Endothelial cell of umbilical vein (primary cell): ENCODE measurements at regions not wholly inside any gene's neighbourhood (a gene's known extent, or its start where the extent isn't known, plus 50 kb on each side); places are given as distances from the start of the nearest gene placed in this dataset.

ENCODE experiments used
- BruUV-seq: library from RNA; stranded (reverse); fragments of 400-500 nt; replicated peaks from 2 replicates; lab custom pipeline; 2021; lab: Mats Ljungman, UMichigan
- CTCF ChIA-PET: fragments of 300-600, 350-600 bp; sonication (Branson Sonifier 250); formaldehyde crosslinking; loops from one replicate; lab custom pipeline; 2021; ENCODE audit warnings: antibody characterized with exemption, inconsistent platforms; lab: Charles Lee
- POLR2A ChIA-PET: fragments of 300-600, 350-600 bp; sonication (Branson Sonifier 250); formaldehyde crosslinking; loops from one replicate; lab custom pipeline; 2021; ENCODE audit warnings: antibody characterized with exemption, inconsistent platforms; lab: Charles Lee
- DNase-seq: peaks from one replicate; pipeline ENCODE4 v3.0.0-alpha.2; 2011; ENCODE audit warnings: low read depth, low spot score
- FAIRE-seq: peaks from 2 replicates; lab custom pipeline; 2011; peaks lifted over from hg19 to GRCh38; lab: Jason Lieb, UNC
- H2AFZ ChIP-seq: 2 replicates; pipeline ENCODE4 v1.6.0; 2012; ENCODE audit warnings: low read depth, low read length, control low read depth, inconsistent platforms
- H3K27ac ChIP-seq: 2 replicates; pipeline ENCODE4 v1.5.1; 2011; ENCODE audit warnings: low read depth, mild to moderate bottlenecking, control low read depth, low read length, moderate library complexity; ENCODE audit not compliant: insufficient read depth
- H3K27me3 ChIP-seq, 2 experiments: 2 replicates each; pipeline versions ENCODE4 v1.6.0 to v1.6.1; 2011; ENCODE audit warnings: low read length in 2 of 2, mixed read lengths in 1 of 2; ENCODE audit not compliant: control insufficient read depth in 2 of 2, insufficient read depth in 2 of 2
- H3K36me3 ChIP-seq, 2 experiments: 2 replicates in 1 of 2; 3 replicates in 1 of 2; pipeline ENCODE4 v1.5.1; 2011; ENCODE audit warnings: low read length in 2 of 2, mild to moderate bottlenecking in 1 of 2, moderate library complexity in 1 of 2; ENCODE audit not compliant: control insufficient read depth in 2 of 2, insufficient read depth in 2 of 2; ENCODE audit errors: extremely low read depth in 1 of 2
- H3K4me1 ChIP-seq: 3 replicates; pipeline ENCODE4 v1.5.1; 2011; ENCODE audit warnings: mild to moderate bottlenecking, low read length; ENCODE audit not compliant: control insufficient read depth, insufficient read depth; ENCODE audit errors: extremely low read depth
- H3K4me2 ChIP-seq: 2 replicates; pipeline ENCODE4 v1.6.1; 2011; ENCODE audit warnings: low read length, control low read depth, mixed read lengths; ENCODE audit not compliant: insufficient read depth
- H3K4me3 ChIP-seq, 3 experiments: fragments of 200-600 bp in 1 of 3; sonication (generic), shearing (Covaris generic) in 1 of 3; replicated peaks in 1 of 3; 2 replicates each; pipeline ENCODE4 v1.5.1; 2011 to 2016; ENCODE audit warnings: control low read depth in 3 of 3, low read length in 3 of 3, mild to moderate bottlenecking in 2 of 3, inconsistent platforms in 1 of 3, low read depth in 1 of 3, moderate library complexity in 1 of 3; ENCODE audit not compliant: insufficient read depth in 1 of 3
- H3K79me2 ChIP-seq: 2 replicates; pipeline ENCODE4 v1.6.0; 2012; ENCODE audit warnings: low read length, inconsistent platforms; ENCODE audit not compliant: control insufficient read depth, insufficient read depth
- H3K9ac ChIP-seq: replicated peaks from 2 replicates; pipeline ENCODE3; 2011; ENCODE audit warnings: low read length, control low read depth; ENCODE audit not compliant: insufficient read depth; ENCODE audit errors: extremely low read depth
- H3K9me1 ChIP-seq: replicated peaks from 3 replicates; pipeline ENCODE4 v1.6.0; 2011; ENCODE audit warnings: mild to moderate bottlenecking, low read length; ENCODE audit not compliant: control insufficient read depth, insufficient read depth; ENCODE audit errors: extremely low read depth
- H3K9me3 ChIP-seq: replicated peaks from 2 replicates; pipeline ENCODE4 v1.5.1; 2012; ENCODE audit warnings: low read length, inconsistent platforms; ENCODE audit not compliant: control insufficient read depth, insufficient read depth
- H4K20me1 ChIP-seq: replicated peaks from 2 replicates; pipeline ENCODE3; 2011; ENCODE audit warnings: mild to moderate bottlenecking, low read length; ENCODE audit not compliant: control insufficient read depth, insufficient read depth; ENCODE audit errors: extremely low read depth
- CTCF ChIP-seq, 2 donors: IDR thresholded peaks; 1 replicate in 1 of 2; 2 replicates in 1 of 2; pipeline ENCODE4 v1.5.1; 2011; ENCODE audit warnings: low read length in 2 of 2, mild to moderate bottlenecking in 2 of 2, moderate library complexity in 2 of 2, control low read depth in 1 of 2, inconsistent platforms in 1 of 2, low read depth in 1 of 2; ENCODE audit not compliant: insufficient read depth in 1 of 2; ENCODE audit errors: extremely low read depth in 1 of 2
- EZH2 ChIP-seq: IDR thresholded peaks from 2 replicates; pipeline ENCODE4 v1.6.1; 2012; ENCODE audit warnings: borderline replicate concordance, low read depth, mild to moderate bottlenecking, moderate library complexity, low read length, inconsistent platforms; ENCODE audit not compliant: severe bottlenecking
- FOS ChIP-seq: IDR thresholded peaks from 2 replicates; pipeline ENCODE4 v1.6.1; 2011; ENCODE audit warnings: mild to moderate bottlenecking, low read length, moderate library complexity, borderline replicate concordance; ENCODE audit not compliant: insufficient read depth
- MAX ChIP-seq: IDR thresholded peaks from 2 replicates; pipeline ENCODE4 v1.6.1; 2011; ENCODE audit not compliant: insufficient read depth, insufficient read length
- MYC ChIP-seq: IDR thresholded peaks from one replicate; pipeline ENCODE4 v1.6.1; 2011; ENCODE audit warnings: mild to moderate bottlenecking, low read depth, low read length
- dilution Hi-C: fragments of 300-500 bp; cut with MboI; formaldehyde crosslinking; loops from one replicate; pipeline ENCODE4 v1.15.0; 2019; ENCODE audit warnings: low sequenced_read_pairs; ENCODE audit not compliant: extremely low pct_ligation_motif_present
- intact Hi-C: fragments of 100-400 bp; cut with micrococcal nuclease; formaldehyde crosslinking; loops from one replicate; pipeline ENCODE4 v1.10.0; 2022

GRCh38 chr2:16188261-16188890 is 248.0 kb downstream of the MYCN start:
- DNase-seq, result no peak
- H3K4me2 ChIP-seq, result no peak overlapping the region
- no peak overlapping the region for H2AFZ ChIP-seq
- H3K36me3 ChIP-seq, result no peaks in the 10 kb centered on the region
- H3K79me2 ChIP-seq, result no peaks in the 10 kb centered on the region
- no peak overlapping the region for H3K9ac ChIP-seq
- no peak for FAIRE-seq
- no peaks in the 10 kb centered on the region for H3K9me1 ChIP-seq
- no peak overlapping the region for H3K4me3 ChIP-seq
- ChIA-PET CTCF (no interaction called here), POLR2A (no interaction called here)
- BruUV-seq, result no TSS peak
- no peak for TF ChIP-seq CTCF (IDR thresholded peaks at IDR 0.05; ENCODE audit: extremely low read depth in 1 of 2, insufficient read depth in 1 of 2, low read depth in 1 of 2, low read length in 2 of 2)
- H3K4me1 ChIP-seq, result no peaks in the 10 kb centered on the region
- no peak overlapping the region for H3K27ac ChIP-seq
- H3K27me3 ChIP-seq, result no peaks in the 10 kb centered on the region
- H3K9me3 ChIP-seq, result no peaks in the 10 kb centered on the region
- H4K20me1 ChIP-seq, result no peaks in the 10 kb centered on the region
- dilution Hi-C loops (no loop called here), intact Hi-C loops (no loop called here)

- ChIA-PET POLR2A (no interaction called here), CTCF (no interaction called here)
- no peaks in the 10 kb centered on the region for H3K9me1 ChIP-seq
- dilution Hi-C loops, result no loop called here
- H3K36me3 ChIP-seq, result no peaks in the 10 kb centered on the region
- no peaks in the 10 kb centered on the region for H3K9me3 ChIP-seq
- no peaks in the 10 kb centered on the region for H3K4me1 ChIP-seq
- TF ChIP-seq MAX (no peak), FOS (no peak), EZH2 (no peak), MYC (no peak)
- H3K4me2 ChIP-seq, result no peak overlapping the region
- no peak overlapping the region for H3K4me3 ChIP-seq
- H3K27ac ChIP-seq, result no peak overlapping the region
- no peaks in the 10 kb centered on the region for H3K79me2 ChIP-seq
- no peak overlapping the region for H2AFZ ChIP-seq
- no peak overlapping the region for H3K9ac ChIP-seq
- intact Hi-C loops, result no loop called here
- BruUV-seq, result no TSS peak
- H3K27me3 ChIP-seq, result no peaks in the 10 kb centered on the region
- no peaks in the 10 kb centered on the region for H4K20me1 ChIP-seq
- DNase-seq (no peak), FAIRE-seq (no peak)
Observed at GRCh38 chr2:16187482-16187817, 247.1 kb downstream of the MYCN start.
